ENCODE measurements at regions not wholly inside any gene's neighbourhood (a gene's known extent, or its start where the extent isn't known, plus 50 kb on each side); places are given as distances from the start of the nearest gene placed in this dataset.

DNA sequence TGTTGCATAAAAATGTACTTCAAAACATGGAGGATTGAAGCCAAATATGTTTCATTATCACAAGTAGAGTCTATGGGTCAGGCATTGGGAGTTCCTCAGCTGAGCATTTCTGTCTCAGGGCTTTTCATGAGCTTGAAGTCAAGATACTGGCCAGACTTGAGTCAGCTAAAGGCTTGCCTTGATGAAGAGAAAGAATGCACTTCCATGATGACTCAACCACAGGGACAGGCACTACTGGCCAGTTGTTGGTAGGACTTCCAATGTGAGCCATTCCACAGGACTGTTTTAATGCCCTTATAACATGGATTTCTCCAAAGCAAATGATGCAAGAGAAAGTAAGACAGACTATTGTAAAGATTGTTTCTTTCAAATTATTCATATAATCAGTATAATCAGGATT is 895.6 kb downstream of the RAB28 start:
- no peak for DNase-seq (ENCODE audit: low read depth, low spot score)
- H3K36me3 ChIP-seq (ENCODE audit: insufficient read depth, insufficient read length, low read length), result no peaks in the 10 kb centered on the region
- TF ChIP-seq ZNF274 (IDR thresholded peaks at IDR 0.05; ENCODE audit: low read depth, low read length) (no peak), YY1 (IDR thresholded peaks at IDR 0.05; ENCODE audit: insufficient read depth, insufficient read length) (no peak), SUZ12 (IDR thresholded peaks at IDR 0.05; ENCODE audit: extremely low read depth, insufficient read depth, insufficient read length) (no peak)
- no peaks in the 10 kb centered on the region for H3K27me3 ChIP-seq (ENCODE audit: insufficient read depth, insufficient read length)
- H3K4me3 ChIP-seq (ENCODE audit: insufficient read length, low read depth), result no peak overlapping the region
- no peaks in the 10 kb centered on the region for H3K9me3 ChIP-seq (ENCODE audit: insufficient read depth, low read length)
- no peaks in the 10 kb centered on the region for H3K4me1 ChIP-seq (ENCODE audit: insufficient read depth, insufficient read length)
- H3K9ac ChIP-seq (ENCODE audit: insufficient read length, low read depth), result no peak overlapping the region

DNA sequence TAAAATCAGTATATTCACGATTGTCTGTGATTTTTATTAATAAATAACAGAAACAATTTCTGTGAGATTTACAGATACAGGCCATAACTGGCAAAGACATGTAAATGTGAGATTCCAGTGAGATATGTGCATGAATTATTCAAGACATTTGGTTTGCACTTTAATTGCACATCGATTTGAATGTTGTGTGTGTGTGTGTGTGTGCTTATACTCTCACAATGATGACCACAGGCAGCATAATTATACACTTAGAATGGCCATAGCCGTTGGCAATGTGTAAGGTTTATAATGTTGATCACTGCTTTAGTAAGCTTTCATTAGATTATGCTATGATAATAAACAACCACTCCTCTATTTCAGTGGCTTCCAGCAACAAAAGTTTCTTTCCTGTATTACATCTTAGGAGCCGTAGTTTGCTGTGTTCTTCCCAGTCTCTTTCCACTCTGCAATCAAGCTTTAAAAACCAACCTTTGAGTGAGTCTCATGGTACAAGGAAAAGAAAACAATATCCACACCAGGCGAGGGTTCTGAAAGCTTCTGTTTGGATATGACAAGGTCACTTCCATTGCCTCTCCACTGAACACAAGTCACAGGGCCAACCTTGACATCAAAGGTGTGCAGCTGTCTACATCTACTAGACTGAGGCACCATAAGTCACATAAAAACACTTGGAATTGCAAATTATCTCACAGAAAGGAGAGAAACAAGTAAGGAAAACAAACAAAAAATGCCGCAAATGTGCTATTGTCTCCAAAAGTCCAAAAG is 897.7 kb downstream of the RAB28 start:
- no peaks in the 10 kb centered on the region for H3K4me1 ChIP-seq (ENCODE audit: insufficient read depth, insufficient read length)
- H3K27me3 ChIP-seq (ENCODE audit: insufficient read depth, insufficient read length), result no peaks in the 10 kb centered on the region
- DNase-seq (ENCODE audit: low read depth, low spot score), result no peak
- H3K36me3 ChIP-seq (ENCODE audit: insufficient read depth, insufficient read length, low read length), result no peaks in the 10 kb centered on the region
- no peaks in the 10 kb centered on the region for H3K9me3 ChIP-seq (ENCODE audit: insufficient read depth, low read length)
- TF ChIP-seq ZNF274 (IDR thresholded peaks at IDR 0.05; ENCODE audit: low read depth, low read length), result no peak
- TF ChIP-seq SUZ12 (IDR thresholded peaks at IDR 0.05; ENCODE audit: extremely low read depth, insufficient read depth, insufficient read length), result no peak
- TF ChIP-seq YY1 (IDR thresholded peaks at IDR 0.05; ENCODE audit: insufficient read depth, insufficient read length), result no peak
- no peak overlapping the region for H3K9ac ChIP-seq (ENCODE audit: insufficient read length, low read depth)
- no peak overlapping the region for H3K4me3 ChIP-seq (ENCODE audit: insufficient read length, low read depth)

DNA sequence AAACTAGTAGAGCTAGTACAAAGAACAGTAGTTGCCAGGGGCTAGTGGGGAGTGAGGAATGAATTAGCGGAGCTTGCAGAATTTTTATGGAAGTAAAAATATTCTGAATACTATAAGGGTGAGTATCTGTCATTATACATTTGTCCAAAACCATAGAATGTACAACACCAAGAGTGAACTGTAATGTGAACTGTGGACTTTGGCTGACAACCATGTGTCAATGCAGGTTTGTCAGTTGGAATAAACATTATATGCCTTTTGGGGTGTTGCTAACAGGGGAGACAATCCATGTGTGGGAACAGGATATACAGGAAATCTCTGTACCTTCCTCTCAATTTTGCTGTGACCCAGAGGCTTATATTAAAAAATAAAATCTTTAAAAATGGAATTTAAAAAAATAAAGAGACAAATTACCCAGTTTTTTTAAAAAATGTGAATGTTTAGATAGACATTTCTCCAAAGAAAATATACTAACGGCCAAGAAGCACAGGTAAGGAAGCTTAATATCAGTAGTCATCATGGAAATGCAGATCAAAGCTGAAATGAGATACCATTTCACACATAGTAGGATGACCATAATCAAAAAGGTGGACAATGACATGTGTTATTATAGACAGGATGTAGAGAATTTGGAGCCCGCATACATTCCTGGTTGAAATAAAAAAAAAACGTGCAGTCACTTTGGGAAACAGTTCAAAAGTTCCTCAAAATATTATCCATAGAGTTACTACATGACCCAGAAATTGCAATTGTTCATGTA is 899.8 kb downstream of the RAB28 start:
- Histone ChIP-seq H3K9ac (ENCODE audit: insufficient read length, low read depth) (no peak overlapping the region), H3K36me3 (ENCODE audit: insufficient read depth, insufficient read length, low read length) (no peaks in the 10 kb centered on the region), H3K4me3 (ENCODE audit: insufficient read length, low read depth) (no peak overlapping the region), H3K27me3 (ENCODE audit: insufficient read depth, insufficient read length) (no peaks in the 10 kb centered on the region), H3K9me3 (ENCODE audit: insufficient read depth, low read length) (no peaks in the 10 kb centered on the region), H3K4me1 (ENCODE audit: insufficient read depth, insufficient read length) (no peaks in the 10 kb centered on the region)
- TF ChIP-seq SUZ12 (IDR thresholded peaks at IDR 0.05; ENCODE audit: extremely low read depth, insufficient read depth, insufficient read length), result no peak
- no peak for TF ChIP-seq ZNF274 (IDR thresholded peaks at IDR 0.05; ENCODE audit: low read depth, low read length)
- TF ChIP-seq YY1 (IDR thresholded peaks at IDR 0.05; ENCODE audit: insufficient read depth, insufficient read length), result no peak
- no peak for DNase-seq (ENCODE audit: low read depth, low spot score)

DNA sequence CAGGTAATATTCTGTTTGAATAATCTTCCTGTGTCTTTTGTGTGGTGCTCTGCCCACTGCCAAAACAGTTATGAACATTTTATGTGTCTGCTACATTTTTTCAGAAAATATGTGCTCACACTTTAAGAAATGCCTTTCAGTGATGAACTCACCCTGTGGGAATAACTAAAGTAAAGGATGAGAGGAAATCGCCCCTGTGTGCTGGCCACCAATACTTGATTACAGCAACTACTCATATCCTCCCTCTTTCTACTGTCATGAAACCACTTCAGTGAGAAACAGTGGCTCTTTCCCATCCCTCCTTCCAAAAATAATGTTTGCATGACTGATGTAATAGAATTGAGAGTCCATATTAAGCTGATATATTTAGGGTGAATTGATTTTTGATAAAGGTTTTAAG is 900.9 kb downstream of the RAB28 start:
- Histone ChIP-seq H3K36me3 (ENCODE audit: insufficient read depth, insufficient read length, low read length) (no peaks in the 10 kb centered on the region), H3K4me1 (ENCODE audit: insufficient read depth, insufficient read length) (no peaks in the 10 kb centered on the region), H3K4me3 (ENCODE audit: insufficient read length, low read depth) (no peak overlapping the region), H3K9ac (ENCODE audit: insufficient read length, low read depth) (no peak overlapping the region), H3K27me3 (ENCODE audit: insufficient read depth, insufficient read length) (no peaks in the 10 kb centered on the region), H3K9me3 (ENCODE audit: insufficient read depth, low read length) (no peaks in the 10 kb centered on the region)
- TF ChIP-seq YY1 (IDR thresholded peaks at IDR 0.05; ENCODE audit: insufficient read depth, insufficient read length), result no peak
- TF ChIP-seq SUZ12 (IDR thresholded peaks at IDR 0.05; ENCODE audit: extremely low read depth, insufficient read depth, insufficient read length), result no peak
- no peak for TF ChIP-seq ZNF274 (IDR thresholded peaks at IDR 0.05; ENCODE audit: low read depth, low read length)
- DNase-seq (ENCODE audit: low read depth, low spot score), result no peak

DNA sequence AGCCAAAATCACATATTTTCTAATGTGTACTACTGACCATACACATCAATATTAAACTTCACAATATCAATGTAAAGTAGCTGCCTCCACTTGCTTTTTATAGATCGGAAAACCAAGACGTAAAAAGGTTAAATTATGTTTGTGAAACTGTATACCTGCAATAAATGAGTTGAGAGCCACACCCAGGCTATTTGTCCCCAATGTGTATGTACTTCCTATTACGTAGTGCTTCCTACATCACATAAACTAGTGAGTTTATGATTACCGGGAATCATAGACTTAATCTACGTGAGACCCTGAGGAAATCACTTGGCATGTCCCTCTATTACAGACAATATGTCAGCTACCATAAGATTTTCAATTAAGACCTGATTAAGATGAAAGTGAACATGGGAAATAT is 903.4 kb downstream of the RAB28 start:
- Histone ChIP-seq H3K4me1 (ENCODE audit: insufficient read depth, insufficient read length) (no peaks in the 10 kb centered on the region), H3K4me3 (ENCODE audit: insufficient read length, low read depth) (no peak overlapping the region), H3K9me3 (ENCODE audit: insufficient read depth, low read length) (no peaks in the 10 kb centered on the region), H3K27me3 (ENCODE audit: insufficient read depth, insufficient read length) (no peaks in the 10 kb centered on the region), H3K9ac (ENCODE audit: insufficient read length, low read depth) (no peak overlapping the region), H3K36me3 (ENCODE audit: insufficient read depth, insufficient read length, low read length) (no peaks in the 10 kb centered on the region)
- DNase-seq (ENCODE audit: low read depth, low spot score), result no peak
- TF ChIP-seq ZNF274 (IDR thresholded peaks at IDR 0.05; ENCODE audit: low read depth, low read length), result no peak
- no peak for TF ChIP-seq SUZ12 (IDR thresholded peaks at IDR 0.05; ENCODE audit: extremely low read depth, insufficient read depth, insufficient read length)
- no peak for TF ChIP-seq YY1 (IDR thresholded peaks at IDR 0.05; ENCODE audit: insufficient read depth, insufficient read length)

DNA sequence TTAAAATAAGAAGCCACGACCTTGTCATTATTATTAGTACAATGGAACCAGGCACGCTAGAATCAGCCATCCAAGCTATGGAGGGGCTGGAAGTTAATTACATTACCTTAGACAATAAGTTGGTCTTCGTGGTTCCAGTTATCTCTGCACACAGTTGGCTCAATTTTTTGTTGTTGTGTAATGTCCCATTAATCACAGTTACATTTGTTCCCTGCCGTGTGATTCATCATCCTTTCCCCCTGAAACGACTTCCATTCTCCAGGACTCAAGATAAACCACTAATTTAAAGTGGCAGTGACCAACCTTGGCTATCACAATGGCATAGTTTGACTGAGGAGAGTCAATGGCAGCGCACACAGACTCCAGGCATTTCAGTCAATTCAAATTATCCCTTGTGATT is 905.0 kb downstream of the RAB28 start:
- H3K36me3 ChIP-seq (ENCODE audit: insufficient read depth, insufficient read length, low read length), result no peaks in the 10 kb centered on the region
- no peak overlapping the region for H3K4me3 ChIP-seq (ENCODE audit: insufficient read length, low read depth)
- TF ChIP-seq SUZ12 (IDR thresholded peaks at IDR 0.05; ENCODE audit: extremely low read depth, insufficient read depth, insufficient read length) (no peak), YY1 (IDR thresholded peaks at IDR 0.05; ENCODE audit: insufficient read depth, insufficient read length) (no peak), ZNF274 (IDR thresholded peaks at IDR 0.05; ENCODE audit: low read depth, low read length) (no peak)
- no peaks in the 10 kb centered on the region for H3K9me3 ChIP-seq (ENCODE audit: insufficient read depth, low read length)
- H3K9ac ChIP-seq (ENCODE audit: insufficient read length, low read depth), result no peak overlapping the region
- DNase-seq (ENCODE audit: low read depth, low spot score), result no peak
- no peaks in the 10 kb centered on the region for H3K27me3 ChIP-seq (ENCODE audit: insufficient read depth, insufficient read length)
- H3K4me1 ChIP-seq (ENCODE audit: insufficient read depth, insufficient read length), result no peaks in the 10 kb centered on the region

DNA sequence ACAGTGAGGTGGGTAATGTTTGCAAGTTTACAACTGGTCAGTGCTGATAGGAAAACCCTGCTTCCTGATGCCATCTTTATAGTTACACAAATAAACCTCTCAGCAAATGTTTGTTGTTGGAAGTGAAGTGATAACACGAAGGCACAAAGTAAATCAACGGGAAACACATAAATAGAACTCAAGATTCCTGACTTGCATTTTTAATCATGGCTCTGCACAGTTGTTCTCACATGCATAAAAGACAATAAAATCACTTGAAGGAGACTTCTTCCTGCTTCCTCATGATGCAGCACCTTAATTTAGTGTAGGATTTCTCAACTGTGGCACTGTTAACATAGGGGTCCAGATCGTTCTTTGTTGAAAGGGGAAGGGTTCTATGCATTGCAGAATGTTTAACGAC is 907.7 kb downstream of the RAB28 start:
- Histone ChIP-seq H3K36me3 (ENCODE audit: insufficient read depth, insufficient read length, low read length) (no peaks in the 10 kb centered on the region), H3K9me3 (ENCODE audit: insufficient read depth, low read length) (no peaks in the 10 kb centered on the region), H3K4me1 (ENCODE audit: insufficient read depth, insufficient read length) (no peaks in the 10 kb centered on the region), H3K27me3 (ENCODE audit: insufficient read depth, insufficient read length) (no peaks in the 10 kb centered on the region), H3K4me3 (ENCODE audit: insufficient read length, low read depth) (no peak overlapping the region), H3K9ac (ENCODE audit: insufficient read length, low read depth) (no peak overlapping the region)
- no peak for DNase-seq (ENCODE audit: low read depth, low spot score)
- TF ChIP-seq SUZ12 (IDR thresholded peaks at IDR 0.05; ENCODE audit: extremely low read depth, insufficient read depth, insufficient read length), result no peak
- no peak for TF ChIP-seq ZNF274 (IDR thresholded peaks at IDR 0.05; ENCODE audit: low read depth, low read length)
- TF ChIP-seq YY1 (IDR thresholded peaks at IDR 0.05; ENCODE audit: insufficient read depth, insufficient read length), result no peak

Measured in NT2/D1 (cell line).